ENCODE measurements at regions not wholly inside any gene's neighbourhood (a gene's known extent, or its start where the extent isn't known, plus 50 kb on each side); places are given as distances from the start of the nearest gene placed in this dataset.
A peak's percentile ranks its signal among the peaks of the same experiment; 100 is the strongest.

GRCh38 chr22:47333625-47334024, 571.2 kb downstream of the TBC1D22A start:
- no CpG with 5 or more reads among the region's 2 CpGs for WGBS, 2 experiments (ENCODE audit: extremely low coverage in 2 of 2, insufficient read length in 1 of 2)
- Histone ChIP-seq H3K4me3 (ENCODE audit: insufficient read depth, low read depth, low read length) (no peak overlapping the region), H2BK120ac (ENCODE audit: low read depth, low read length) (no peak overlapping the region), H3K27ac (ENCODE audit: insufficient read depth, low read length) (no peak overlapping the region), H2BK20ac (ENCODE audit: low read depth, low read length) (no peak overlapping the region), H2AFZ (replicated peaks; ENCODE audit: low read length, poor library complexity) (peak overlapping the region; percentile 45), H4K5ac (ENCODE audit: low read depth, low read length) (no peak overlapping the region), H4K20me1 (ENCODE audit: insufficient read depth, low read length) (no peaks in the 10 kb centered on the region), H3K18ac (ENCODE audit: low read depth, low read length) (no peak overlapping the region), H3K23ac (ENCODE audit: low read depth, low read length) (no peak overlapping the region), H3K27me3 (ENCODE audit: control insufficient read depth, insufficient read depth, low read length) (no peaks in the 10 kb centered on the region), H2BK15ac (ENCODE audit: low read depth, low read length) (no peak overlapping the region), H3K4ac (ENCODE audit: low read depth, low read length) (no peak overlapping the region), H3K79me1 (ENCODE audit: low read depth in 1 of 2, low read length in 2 of 2) (no peaks in the 10 kb centered on the region), H3K4me2 (ENCODE audit: low read depth, low read length) (no peak overlapping the region), H3K14ac (replicated peaks; ENCODE audit: low read depth, low read length) (no peak overlapping the region), H3K36me3 (ENCODE audit: control insufficient read depth, insufficient read depth, low read length) (no peaks in the 10 kb centered on the region), H3K9me3 (ENCODE audit: control insufficient read depth, insufficient read depth, low read length) (peaks cover 7% of the 10 kb centered on the region; the same call in 1 of the 2 replicates), H2AK9ac (replicated peaks; ENCODE audit: low read depth, low read length, poor library complexity) (no peak overlapping the region), H3K56ac (ENCODE audit: extremely low read depth, insufficient read depth, low read length) (no peak overlapping the region), H4K8ac (ENCODE audit: low read depth in 2 of 2, low read length in 2 of 2) (no peak overlapping the region), H3K4me1 (ENCODE audit: control insufficient read depth, insufficient read depth, low read length) (peaks cover 6% of the 10 kb centered on the region), H3K9ac (ENCODE audit: low read depth, low read length) (no peak overlapping the region), H3K9me1 (ENCODE audit: insufficient read depth, low read length) (peaks cover 6% of the 10 kb centered on the region), H2AK5ac (ENCODE audit: low read depth, low read length) (no peak overlapping the region), H4K91ac (ENCODE audit: insufficient read depth, low read depth, low read length) (no peak overlapping the region; the same call in 1 of the 2 replicates), H2BK5ac (ENCODE audit: low read depth, low read length, poor library complexity, severe bottlenecking) (no peak overlapping the region)
- no TSS peak for BruUV-seq (replicated peaks)
- ATAC-seq (ENCODE audit: low read depth) (no peak), DNase-seq (peak; percentile 71)
- in situ Hi-C loops (cut with MboI; ENCODE audit: low sequenced_read_pairs) (no loop called here), intact Hi-C loops (cut with micrococcal nuclease) (no loop called here), dilution Hi-C loops (cut with HindIII; ENCODE audit: low sequenced_read_pairs, unreplicated experiment) (no loop called here)
- ChIA-PET CTCF (no interaction called here), POLR2A (ENCODE audit: unreplicated experiment) (no interaction called here)
- TF ChIP-seq NFE2L2 (IDR thresholded peaks at IDR 0.05; ENCODE audit: low read depth, low read length) (no peak), CTCF (conservative IDR thresholded peaks at IDR 0.05; ENCODE audit: low read depth, low read length) (no peak), CEBPB (IDR thresholded peaks at IDR 0.05; ENCODE audit: low read depth, low read length) (no peak)

All from IMR-90 (cell line).